HEK293 (cell line): ENCODE measurements at regions not wholly inside any gene's neighbourhood (a gene's known extent, or its start where the extent isn't known, plus 50 kb on each side); places are given as distances from the start of the nearest gene placed in this dataset.

Experiments
- CTCF ChIP-seq: fragments of 450-650 bp; formaldehyde crosslinking; IDR thresholded peaks from 2 replicates; pipeline ENCODE4 v1.5.1; 2016; ENCODE audit warnings: missing biosample characterization, missing genetic modification characterization
- PATZ1 ChIP-seq: fragments of 450-650 bp; formaldehyde crosslinking; IDR thresholded peaks from 2 replicates; pipeline ENCODE4 v1.5.1; 2016; ENCODE audit warnings: missing biosample characterization, missing genetic modification characterization
- ZBTB48 ChIP-seq: fragments of 450-650 bp; formaldehyde crosslinking; IDR thresholded peaks from 2 replicates; pipeline ENCODE4 v1.5.1; 2016; ENCODE audit warnings: missing biosample characterization, missing genetic modification characterization
- ZNF24 ChIP-seq: fragments of 450-650 bp; formaldehyde crosslinking; IDR thresholded peaks from 2 replicates; pipeline ENCODE4 v1.5.1; 2016; ENCODE audit warnings: missing biosample characterization, missing genetic modification characterization
- ZNF274 ChIP-seq, 2 experiments: fragments of 200-500 bp in 1 of 2; fragments of 450-650 bp in 1 of 2; sonication (Bioruptor generic) in 1 of 2; formaldehyde crosslinking in 1 of 2; IDR thresholded peaks; 2 replicates each; pipeline versions ENCODE4 v1.5.1 to v1.6.1; 2014 to 2016; ENCODE audit warnings: borderline replicate concordance in 1 of 2, inconsistent platforms in 1 of 2, low read length in 1 of 2, missing biosample characterization in 1 of 2, missing genetic modification characterization in 1 of 2
- ZNF311 ChIP-seq: fragments of 450-650 bp; formaldehyde crosslinking; IDR thresholded peaks from 2 replicates; pipeline ENCODE4 v1.5.1; 2017; ENCODE audit warnings: missing biosample characterization, missing genetic modification characterization, borderline replicate concordance
- ZNF37A ChIP-seq: fragments of 450-650 bp; IDR thresholded peaks from 2 replicates; pipeline ENCODE4 v1.5.1; 2018; ENCODE audit warnings: missing biosample characterization, missing genetic modification characterization
- ZNF488 ChIP-seq: fragments of 450-650 bp; formaldehyde crosslinking; IDR thresholded peaks from 2 replicates; pipeline ENCODE4 v1.5.1; 2016; ENCODE audit warnings: missing biosample characterization, missing genetic modification characterization
- ZNF549 ChIP-seq: fragments of 450-650 bp; IDR thresholded peaks from 2 replicates; pipeline ENCODE4 v1.5.1; 2018; ENCODE audit warnings: missing biosample characterization, missing genetic modification characterization, mild to moderate bottlenecking, inconsistent platforms, moderate library complexity
- ZNF747 ChIP-seq: fragments of 450-650 bp; formaldehyde crosslinking; IDR thresholded peaks from 2 replicates; pipeline ENCODE4 v1.5.1; 2016; ENCODE audit warnings: missing biosample characterization, missing genetic modification characterization
- TF ChIP-seq, protein P1 (sequence below): fragments of 450-650 bp; formaldehyde crosslinking; IDR thresholded peaks from 2 replicates; pipeline ENCODE4 v1.5.1; 2016; ENCODE audit warnings: missing biosample characterization, missing genetic modification characterization
- TF ChIP-seq, protein P2 (sequence below): fragments of 450-650 bp; formaldehyde crosslinking; IDR thresholded peaks from 2 replicates; pipeline ENCODE4 v1.5.1; 2016; ENCODE audit warnings: missing biosample characterization, missing genetic modification characterization

GRCh38 chr15:39181940-39182339 is 398.9 kb upstream of the THBS1 start:
- TF ChIP-seq ZNF24 (no peak), PATZ1 (tag by site-specific recombination) (no peak), ZNF747 (no peak), CTCF (tag by site-specific recombination) (no peak), ZNF549 (tag by site-specific recombination) (no peak), ZNF488 (tag by site-specific recombination) (no peak), ZBTB48 (tag by site-specific recombination) (no peak), ZNF311 (tag by site-specific recombination) (no peak), ZNF274 (IDR thresholded peaks at IDR 0.05; ENCODE audit: low read length) (no peak), ZNF274 (tag by site-specific recombination; IDR thresholded peaks at IDR 0.05; ENCODE audit: borderline replicate concordance) (no peak), ZNF37A (tag by site-specific recombination) (no peak)
- TF ChIP-seq, protein P1, sequence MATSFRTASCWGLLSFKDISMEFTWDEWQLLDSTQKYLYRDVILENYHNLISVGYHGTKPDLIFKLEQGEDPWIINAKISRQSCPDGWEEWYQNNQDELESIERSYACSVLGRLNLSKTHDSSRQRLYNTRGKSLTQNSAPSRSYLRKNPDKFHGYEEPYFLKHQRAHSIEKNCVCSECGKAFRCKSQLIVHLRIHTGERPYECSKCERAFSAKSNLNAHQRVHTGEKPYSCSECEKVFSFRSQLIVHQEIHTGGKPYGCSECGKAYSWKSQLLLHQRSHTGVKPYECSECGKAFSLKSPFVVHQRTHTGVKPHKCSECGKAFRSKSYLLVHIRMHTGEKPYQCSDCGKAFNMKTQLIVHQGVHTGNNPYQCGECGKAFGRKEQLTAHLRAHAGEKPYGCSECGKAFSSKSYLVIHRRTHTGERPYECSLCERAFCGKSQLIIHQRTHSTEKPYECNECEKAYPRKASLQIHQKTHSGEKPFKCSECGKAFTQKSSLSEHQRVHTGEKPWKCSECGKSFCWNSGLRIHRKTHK = no peak
- TF ChIP-seq, protein P2, sequence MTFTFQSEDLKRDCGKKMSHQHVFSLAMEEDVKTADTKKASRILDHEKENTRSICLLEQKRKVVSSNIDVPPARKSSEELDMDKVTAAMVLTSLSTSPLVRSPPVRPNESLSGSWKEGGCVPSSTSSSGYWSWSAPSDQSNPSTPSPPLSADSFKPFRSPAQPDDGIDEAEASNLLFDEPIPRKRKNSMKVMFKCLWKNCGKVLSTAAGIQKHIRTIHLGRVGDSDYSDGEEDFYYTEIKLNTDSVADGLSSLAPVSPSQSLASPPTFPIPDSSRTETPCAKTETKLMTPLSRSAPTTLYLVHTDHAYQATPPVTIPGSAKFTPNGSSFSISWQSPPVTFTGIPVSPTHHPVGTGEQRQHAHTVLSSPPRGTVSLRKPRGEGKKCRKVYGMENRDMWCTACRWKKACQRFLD (tag by site-specific recombination) = no peak
